Fibroblast of skin of left biceps (primary cell): ENCODE measurements at regions not wholly inside any gene's neighbourhood (a gene's known extent, or its start where the extent isn't known, plus 50 kb on each side); places are given as distances from the start of the nearest gene placed in this dataset.

Experiments used
- DNase-seq, 2 experiments: peaks; one replicate each; pipeline ENCODE4 v3.0.0-alpha.2; 2013; ENCODE audit warnings: low read depth in 2 of 2

DNA sequence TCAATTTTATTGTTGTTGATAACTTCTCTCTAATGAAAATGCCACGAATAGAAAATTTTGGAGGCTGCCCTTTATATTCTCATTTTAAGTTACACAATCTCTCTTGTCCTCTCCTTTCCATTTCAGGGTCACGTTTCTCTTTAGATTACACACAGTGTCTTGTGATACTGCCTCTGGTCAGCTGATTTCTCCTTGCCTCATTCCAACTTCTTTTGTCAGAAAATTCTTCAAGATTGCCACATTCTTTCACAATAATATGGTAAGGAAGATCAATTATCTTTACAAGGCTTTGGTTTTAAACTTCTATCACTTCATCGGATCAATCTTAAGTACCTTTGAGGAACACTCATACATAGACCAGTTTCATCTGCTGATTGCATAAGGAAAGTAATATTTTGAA lies 370.3 kb downstream of the RFPL4B start:
- no peak for DNase-seq

DNA sequence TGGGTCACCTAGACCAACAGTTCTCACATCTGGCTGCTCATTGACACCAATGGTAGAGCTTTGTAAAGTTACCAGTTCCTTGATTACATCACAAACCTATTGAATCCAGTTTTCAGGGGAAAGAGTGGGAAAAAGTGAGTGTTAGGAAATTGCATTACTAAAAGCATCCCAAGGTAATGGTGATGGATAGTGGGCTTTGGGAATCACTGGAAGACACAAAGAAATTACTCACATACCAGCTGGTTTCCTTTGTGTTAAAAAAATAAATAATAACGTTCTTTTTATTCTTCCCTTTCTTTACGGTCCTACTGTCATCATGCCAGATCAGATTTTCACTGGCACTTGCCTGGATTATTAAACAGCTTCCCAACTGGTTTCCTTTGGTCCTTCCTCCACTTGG lies 370.7 kb downstream of the RFPL4B start:
- DNase-seq, result no peak

DNA sequence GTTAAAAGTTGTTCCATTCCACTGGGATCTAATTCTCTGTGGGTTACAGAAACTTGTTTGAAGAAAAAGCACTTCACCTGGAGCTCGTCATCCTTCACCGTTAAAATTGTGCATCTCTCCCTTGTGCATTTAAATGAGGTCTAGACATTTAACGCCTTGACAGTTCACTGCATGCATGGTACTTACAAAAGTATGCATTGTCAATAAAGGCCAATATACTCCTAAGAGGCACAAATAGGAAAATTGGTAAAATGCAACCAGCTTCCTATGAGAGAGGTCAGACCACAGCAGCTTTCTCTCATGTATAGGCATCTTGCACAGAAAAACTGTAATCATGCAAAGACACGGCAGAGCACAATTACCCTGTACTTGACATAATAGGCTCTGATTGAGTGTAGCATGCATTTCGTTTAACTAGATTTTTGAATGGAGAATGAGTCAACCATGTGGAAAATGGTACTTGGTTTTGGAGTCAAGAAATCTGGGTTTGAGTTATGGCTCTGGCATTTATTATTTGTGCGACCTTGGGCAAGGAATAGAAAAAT lies 378.5 kb downstream of the RFPL4B start:
- no peak for DNase-seq

DNA sequence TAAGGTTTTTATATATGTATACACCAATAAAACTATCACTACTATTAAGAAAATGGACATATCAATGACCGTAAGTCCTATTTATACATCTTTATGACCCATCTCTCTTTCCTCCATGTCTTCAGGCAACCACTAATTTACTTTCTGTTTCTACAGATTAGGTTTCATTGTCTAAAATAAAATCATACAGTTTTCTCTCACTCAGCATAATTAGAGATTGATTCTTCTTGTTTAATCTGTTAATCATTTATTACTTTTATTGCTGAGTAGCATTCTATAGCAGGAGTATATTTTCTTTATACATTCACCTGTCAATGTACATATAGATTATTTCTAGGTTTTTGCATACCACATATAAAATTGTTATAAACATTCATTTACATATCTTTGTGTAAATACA lies 388.0 kb downstream of the RFPL4B start:
- no peak for DNase-seq

DNA sequence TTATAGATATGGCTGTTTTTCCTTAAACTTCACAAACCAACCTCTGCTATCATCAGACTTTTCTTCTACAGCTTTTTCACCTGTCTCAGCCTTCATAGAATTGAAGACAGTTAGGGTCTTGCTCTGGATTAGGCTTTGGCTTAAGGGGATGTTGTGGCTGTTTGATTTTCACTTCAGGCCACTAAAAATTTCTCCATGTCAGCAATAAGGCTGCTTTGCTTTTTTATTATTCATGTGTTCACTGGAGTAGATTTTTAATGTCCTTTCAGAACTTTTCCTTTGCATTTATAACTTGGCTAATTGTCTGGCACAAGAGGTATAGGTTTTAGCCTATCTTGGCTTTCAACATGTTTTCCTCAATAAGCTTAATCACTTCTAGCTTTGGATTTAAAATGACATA lies 392.6 kb downstream of the RFPL4B start:
- DNase-seq, result no peak

DNA sequence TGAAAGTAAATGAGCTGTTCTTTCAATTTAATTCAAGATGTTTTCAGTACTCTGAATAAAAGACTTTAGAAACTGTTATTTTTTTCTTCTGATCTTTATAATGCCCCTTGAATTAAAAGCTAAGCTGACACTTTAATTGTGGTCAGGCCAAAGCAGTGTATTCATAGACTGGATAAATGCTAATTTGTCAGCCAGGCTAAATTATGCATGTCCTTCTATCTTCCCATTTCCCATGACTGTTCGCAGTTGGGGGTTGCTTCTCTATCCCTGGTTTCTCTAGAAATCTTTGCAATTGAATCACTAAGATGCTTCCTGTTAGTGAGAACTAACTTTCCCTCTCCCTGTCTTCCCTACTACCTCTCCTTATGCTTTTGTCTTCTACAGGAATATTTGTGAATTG lies 396.2 kb downstream of the RFPL4B start:
- DNase-seq, result no peak

DNA sequence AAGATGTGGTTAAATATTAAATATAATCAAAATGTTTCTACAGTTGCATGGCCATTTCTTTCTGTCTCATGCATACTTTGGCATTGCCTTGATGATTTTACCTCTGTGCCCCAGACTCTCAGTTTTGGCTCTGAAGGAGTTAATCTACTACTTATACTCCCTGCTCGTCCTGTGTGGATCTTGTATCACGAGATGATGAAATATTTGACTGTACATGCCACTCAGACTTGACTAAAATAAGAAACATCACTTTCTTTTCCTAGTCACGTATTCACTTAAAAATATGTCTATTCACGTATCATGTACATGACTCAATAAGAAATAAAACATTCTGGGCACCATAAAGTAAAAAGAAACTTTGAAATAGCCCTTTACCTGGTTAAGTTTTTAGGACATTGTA lies 397.7 kb downstream of the RFPL4B start:
- DNase-seq, result peak in 1 of 2 experiments; percentile 10

DNA sequence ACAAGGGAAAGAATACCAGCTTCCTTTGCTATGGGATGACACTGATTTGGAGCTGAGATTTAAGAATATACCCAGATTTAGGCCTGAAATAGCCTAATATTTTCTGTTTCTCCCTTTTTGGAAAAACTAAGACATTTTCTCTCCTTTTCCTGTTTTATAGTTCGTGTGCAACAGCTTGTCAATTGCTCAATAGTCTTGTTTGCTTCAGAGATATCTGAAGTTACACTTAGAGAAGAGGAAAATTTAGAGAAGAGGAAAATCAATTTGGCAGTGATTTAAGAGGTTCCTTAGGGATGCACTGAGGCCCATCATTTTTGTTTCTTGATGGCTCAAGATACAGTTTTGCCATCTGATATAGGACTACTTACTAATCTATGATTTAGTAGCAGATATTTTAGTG lies 398.6 kb downstream of the RFPL4B start:
- no peak for DNase-seq

DNA sequence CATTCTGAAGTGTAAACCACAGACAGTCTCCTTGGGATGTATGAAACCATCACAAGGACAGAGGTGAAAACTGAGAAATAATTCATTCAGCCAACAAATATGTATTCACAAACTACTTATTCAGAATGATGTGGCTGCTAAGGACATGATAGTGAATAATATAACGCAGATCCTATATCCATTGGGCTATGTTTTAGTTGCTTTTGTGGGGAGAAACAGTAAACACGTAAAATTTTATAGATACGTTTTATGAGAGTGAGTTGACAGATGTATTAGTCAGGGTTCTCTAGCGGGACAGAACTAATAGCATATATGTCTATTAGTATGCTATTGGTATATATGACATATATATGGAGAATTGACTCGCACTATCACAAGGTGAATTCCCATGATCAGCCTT lies 402.5 kb downstream of the RFPL4B start:
- DNase-seq, result no peak

DNA sequence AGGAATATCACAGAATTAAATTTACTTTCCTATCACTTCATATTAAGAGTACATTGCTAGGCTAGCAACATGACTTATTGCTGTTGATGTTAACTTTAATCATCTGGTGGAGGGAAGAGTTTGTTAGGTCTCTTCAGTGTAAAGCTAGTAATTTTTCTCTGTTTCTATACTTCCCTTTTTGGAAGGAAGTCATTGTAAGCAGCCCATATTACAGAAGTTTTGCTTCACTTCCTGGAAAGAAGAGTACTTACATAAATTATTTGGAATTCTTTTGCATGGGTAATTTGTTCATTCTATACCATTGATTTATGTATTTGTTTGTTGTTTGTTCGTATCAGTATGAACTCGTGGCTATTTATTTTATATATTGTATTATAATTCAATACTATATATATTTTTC lies 405.2 kb downstream of the RFPL4B start:
- no peak for DNase-seq

DNA sequence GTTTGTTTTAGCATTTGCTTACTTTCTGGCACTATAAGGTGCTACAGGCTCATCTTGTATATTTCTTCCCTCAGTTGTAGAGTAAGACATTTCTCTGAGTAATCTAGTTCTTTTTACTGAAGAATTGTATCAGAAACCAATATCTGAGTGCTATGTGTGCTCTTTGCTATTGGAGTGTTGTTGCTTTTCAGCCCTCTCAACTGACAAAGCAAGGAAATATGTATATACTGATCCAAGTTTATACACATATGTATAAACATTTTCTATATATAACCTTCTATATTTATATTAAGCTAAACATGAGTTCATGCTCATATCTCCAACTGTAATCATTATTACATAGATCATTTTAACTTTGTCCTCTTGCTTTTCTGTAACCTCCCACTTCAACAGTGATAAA lies 405.7 kb downstream of the RFPL4B start:
- DNase-seq, result no peak

DNA sequence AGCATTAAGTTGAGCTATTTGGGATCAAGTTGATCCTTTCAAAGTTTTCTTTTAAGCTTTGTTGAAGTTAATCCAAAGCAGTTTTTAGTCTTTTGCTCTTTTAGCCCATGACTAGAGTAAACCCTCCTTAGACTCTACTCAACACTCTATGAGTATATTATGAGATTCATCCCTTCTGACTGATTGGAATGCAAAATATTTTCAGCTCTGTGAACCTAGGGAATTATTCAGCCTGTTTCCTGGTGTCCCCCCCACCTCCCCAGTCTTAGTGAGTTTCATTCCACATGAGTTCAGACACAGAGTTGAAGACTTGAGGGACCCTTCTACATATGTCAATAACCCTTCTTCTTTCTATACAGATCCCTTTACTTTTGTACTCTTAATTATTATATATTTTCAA lies 413.7 kb downstream of the RFPL4B start:
- no peak for DNase-seq

DNA sequence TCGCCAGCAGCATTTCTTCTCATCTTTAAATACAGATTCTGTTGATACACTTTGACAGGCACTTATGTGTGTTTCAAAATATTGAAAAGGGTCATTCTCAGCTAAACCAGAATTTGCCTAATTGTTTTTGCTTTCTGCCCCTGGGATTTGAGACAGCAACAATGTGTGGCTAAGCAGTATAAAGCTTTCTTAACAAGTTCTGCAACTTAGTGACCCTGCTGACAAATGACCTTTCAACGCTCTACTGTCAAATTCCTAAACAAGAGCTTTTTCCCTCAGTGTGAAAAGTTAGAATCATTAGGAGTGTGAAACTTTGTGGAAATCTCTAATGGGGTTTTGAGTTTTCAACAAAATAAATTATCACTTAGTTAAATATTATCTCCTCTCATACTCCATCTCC lies 414.6 kb downstream of the RFPL4B start:
- no peak for DNase-seq

DNA sequence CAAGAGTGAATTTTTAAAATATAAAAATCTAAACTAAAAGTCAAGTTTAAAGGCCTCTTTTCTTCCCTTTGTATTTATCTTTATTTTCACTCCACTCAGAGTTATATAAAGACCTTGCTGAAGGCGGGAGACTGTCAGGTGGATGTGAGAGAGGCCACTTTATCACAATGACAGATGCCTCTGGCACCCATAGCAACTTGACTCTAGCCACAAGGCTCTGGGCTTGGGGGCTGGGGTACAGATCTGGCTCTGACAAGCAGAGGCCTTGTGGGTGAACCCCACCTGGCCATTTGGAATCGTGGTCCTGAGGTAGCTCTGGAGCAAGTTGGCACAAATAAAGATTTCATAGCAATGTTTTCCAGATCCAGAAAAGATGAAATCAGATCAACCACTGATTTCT lies 417.2 kb downstream of the RFPL4B start:
- DNase-seq, result no peak

DNA sequence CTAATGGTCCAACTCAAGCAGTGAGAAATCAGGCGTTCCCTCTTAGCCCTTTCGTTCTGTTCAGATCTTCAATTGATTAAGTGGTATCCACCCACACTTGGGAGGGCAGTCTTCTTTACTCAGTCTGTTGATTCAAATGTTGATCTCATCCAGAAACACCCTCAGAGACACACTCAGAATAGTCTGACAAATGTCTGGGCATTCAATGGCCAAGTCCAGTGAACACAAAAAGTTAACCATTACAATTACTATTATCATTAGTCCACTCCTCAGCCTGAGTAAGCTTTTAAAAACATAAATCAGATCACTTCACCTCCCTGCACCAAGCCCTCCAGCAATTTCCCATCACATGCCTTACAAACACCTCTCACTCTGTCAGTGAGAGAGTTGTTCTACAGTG lies 423.2 kb downstream of the RFPL4B start:
- DNase-seq, result no peak

DNA sequence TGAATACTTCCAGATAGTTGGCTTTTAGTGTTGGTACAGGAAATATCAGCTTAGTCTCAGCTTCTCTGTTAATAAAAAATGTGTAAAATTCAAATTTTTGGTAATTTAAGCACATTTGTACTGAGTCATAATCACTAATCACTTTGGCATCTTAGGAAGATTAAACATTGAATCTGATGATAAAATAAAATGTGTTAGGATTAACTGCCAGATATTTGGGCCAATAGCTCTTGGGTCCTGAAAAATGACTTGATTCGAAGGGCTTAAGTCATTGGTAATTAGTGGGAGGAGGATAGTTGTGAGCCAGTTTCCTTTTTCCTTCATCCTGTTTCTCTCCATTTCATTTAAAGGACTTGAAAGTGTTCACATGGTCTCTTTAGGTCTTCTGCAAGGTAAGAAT lies 426.1 kb downstream of the RFPL4B start:
- DNase-seq, result peak; percentile 64 to 68

DNA sequence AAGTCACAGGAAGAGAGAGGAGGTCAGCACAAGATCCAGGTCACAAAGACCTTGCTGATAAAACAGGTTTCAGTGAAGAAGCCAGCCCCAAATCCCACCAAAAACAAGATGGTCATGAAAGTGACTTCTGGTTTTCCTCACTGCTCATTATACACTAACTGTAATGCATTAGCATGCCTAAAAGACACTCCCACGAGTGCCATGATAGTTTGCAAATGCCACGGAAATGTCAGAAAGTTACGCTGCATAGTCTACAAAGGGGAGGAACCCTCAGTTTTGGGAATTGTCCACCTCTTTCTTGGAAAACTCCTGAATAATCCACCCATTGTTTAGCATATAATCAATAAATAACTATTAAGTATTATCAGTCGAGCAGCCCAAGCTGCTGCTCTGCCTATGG lies 427.2 kb downstream of the RFPL4B start:
- DNase-seq, result no peak

DNA sequence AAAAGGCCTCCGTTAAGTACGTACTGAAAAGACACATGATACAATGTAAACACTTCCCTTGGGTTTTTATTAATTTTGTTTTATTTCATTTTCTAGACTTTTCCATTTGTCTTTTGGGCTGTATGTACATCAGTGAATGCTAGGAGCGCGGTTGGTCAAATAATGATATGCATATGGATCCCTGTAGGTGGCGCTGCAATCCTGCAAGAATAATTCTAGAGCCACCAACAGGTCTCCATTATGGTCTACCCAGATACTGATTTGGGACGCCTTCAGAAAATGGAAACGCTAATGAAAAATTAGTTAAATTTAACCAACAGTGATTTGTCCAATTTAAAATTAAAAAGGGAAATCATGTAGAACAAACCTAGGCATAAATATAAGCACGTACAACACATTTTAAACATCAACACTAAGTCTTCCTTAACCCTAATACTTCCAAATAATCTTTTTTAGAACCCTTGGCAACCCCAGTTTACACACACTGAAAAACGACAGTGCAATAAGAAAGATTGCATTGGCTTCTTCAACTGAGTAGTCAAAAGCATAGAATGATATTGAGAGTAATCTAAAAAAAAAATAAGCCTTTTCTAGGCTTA lies 433.5 kb downstream of the RFPL4B start:
- DNase-seq, result peak; percentile 58 to 61

DNA sequence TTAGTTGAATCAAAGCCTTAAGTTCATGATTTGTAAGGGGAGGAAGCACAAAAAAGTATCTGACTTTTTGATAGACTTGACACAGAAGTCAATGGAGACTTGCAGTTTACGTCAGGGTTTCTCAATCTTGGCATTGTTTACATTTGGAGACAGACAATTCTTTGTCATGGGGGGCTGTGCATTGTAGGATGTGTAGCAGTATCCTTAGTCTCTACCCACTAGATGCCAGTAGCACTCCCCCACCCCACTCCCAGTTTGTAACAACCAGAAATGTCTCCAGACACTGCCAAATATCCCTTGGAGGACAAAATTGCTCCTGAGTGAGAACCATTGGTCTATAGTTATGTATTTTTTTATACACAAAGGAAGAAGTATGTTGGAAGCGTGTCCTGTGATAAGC lies 434.1 kb downstream of the RFPL4B start:
- no peak for DNase-seq

DNA sequence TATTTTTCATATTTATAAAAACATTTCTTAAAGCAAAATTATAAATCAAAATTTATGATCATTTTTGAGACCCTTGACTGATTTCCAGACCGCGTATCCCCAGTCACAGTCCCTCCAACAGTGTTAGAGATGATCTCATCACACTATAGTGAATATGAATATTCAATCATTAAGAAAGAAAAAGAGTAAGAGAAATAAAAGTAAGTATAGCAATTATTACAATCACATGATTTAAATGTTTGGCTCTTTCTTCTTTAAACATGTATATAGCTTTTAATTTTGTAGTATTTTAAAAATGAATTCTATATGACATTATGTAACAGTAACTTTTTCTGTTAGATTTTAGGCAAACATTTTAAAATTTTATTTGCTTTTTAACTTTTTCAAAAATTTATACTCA lies 438.3 kb downstream of the RFPL4B start:
- DNase-seq, result no peak

DNA sequence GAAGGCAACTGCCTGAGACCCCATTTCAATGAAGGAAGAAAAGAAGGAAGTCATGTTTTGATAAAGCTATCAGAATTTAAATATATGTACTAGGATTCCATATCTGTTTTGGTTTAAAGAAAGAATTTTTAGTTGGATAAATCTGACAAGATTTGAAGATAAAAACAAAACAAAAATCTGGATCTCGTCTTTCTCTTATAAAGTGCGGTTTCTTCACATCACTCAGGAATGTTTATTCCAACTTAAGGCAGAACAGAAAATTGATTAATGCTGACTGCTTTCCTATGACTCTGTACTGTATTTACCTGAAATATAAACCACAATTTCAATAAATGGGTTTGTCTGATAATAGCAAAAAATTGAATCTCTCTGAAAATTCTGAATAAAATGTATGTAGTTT lies 439.7 kb downstream of the RFPL4B start:
- DNase-seq, result peak in 1 of 2 experiments; percentile 31

DNA sequence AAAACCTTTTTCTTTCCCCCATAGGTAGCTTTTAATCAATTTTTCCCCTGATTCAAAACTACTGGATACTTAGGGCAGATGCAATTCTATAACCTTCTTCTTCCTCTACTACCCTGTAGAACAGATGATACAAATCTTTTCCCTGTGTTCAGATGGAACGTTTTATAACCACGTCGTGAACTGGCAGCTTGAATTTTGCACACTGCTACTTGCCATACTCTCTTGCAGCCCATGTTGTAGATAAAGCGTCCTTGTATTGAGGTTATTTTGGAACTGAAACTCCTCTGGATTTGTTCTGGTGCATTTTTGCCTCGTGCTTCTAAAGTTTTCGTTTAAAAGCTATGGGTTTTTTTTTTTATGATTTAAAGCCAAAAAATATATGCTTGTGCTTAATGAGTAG lies 440.2 kb downstream of the RFPL4B start:
- no peak for DNase-seq

DNA sequence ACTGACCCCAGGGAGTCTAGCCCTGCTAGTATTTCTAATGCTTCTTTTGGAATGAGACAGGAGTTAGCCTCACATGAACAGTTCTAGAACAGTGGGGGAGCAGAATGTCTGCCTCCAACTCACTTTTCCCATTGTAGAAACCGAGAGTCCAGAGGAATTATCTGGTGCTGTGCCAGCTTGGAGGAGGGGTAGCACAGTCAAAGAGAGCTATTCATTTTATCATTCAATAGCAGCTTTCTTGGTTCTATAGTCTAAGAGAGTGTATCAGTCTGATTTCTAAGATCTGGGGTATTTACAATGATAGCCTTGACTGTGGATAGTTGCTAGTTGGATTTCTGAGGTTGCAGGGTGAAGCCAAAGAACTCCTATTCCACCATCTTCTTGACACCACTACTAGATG lies 448.2 kb downstream of the RFPL4B start:
- DNase-seq, result no peak

DNA sequence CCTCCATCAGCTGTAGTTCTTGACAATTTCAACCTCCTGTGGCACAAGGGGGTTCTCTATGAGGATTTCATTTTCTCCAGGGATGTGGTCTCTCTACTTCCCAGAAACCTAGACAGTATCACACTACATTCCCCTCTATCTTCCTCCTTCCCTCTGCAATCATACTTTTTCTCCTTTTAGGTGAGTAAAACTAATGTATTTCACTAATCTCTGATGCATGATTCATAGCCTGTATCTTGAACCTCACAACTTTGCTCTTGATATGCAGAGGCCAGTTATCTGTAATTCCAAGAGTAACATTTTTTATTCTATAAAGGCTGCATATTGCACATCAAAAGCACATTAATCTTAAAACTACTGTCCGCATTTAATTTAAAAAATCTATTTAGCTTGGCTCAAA lies 449.6 kb downstream of the RFPL4B start:
- no peak for DNase-seq
